ENCODE measurements at regions not wholly inside any gene's neighbourhood (a gene's known extent, or its start where the extent isn't known, plus 50 kb on each side); places are given as distances from the start of the nearest gene placed in this dataset.
"Not testable (repeated sequence)": the region's sequence is repeated elsewhere in the genome, so short reads cannot be mapped to it uniquely, and the experiment has no call there.

DNA sequence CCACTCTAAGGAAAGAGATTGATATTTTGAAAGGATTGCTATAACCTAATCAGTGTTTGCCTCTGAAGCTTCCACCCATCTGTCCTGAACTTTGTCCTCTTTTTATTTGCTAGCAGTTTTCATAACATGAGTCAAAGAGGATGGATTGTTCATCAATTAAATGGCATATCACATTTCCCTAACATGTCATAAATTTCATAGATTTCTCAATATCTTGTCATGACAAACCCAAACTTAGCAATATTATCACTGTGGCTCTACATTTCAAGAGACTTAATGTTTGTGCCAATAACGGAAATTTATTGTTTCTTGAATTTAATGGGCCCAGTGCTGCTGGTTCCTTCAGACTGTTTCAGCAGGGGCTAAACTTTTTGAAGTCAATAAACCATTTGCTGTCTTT lies 330.3 kb downstream of the CAAP1 start:
- DNase-seq: no peak

DNA sequence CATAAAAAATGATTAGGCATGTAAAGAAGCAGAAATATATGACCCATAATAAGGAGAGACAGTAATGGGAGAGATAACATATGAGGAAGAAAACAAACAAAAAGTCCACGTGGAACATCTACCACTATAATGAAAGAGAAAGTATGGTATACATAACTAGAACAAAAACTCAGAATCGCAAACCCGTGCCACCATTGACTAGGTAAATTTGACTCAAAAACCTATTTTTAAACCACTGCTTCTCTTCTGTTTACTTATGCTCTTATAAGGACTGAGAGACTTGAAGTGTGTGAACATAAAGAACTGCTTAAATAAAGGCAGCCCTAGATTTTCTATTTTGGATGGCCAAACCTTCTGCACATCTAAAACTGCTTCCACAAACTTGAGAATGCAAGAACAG lies 330.7 kb downstream of the CAAP1 start:
- DNase-seq: no peak

DNA sequence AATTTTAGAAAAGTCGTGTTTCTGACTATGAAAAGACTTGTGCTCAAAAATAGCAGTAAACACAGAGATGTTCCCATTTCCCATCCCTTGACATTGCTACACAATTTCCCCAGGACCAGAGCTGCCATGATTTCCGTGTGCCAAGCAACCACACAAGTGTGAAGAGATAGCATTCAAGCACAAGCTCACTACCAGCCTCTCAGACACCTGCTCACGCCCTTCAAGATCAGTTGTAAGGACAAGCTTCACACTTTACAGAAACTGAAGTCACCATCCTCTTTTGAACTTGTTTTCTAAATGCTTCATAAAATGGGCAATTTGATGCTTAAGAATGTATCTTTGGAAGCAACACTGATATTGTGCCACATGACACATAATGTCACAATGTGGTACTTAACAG lies 333.1 kb downstream of the CAAP1 start:
- DNase-seq: no peak

- no peak for DNase-seq
Measured at GRCh38 chr9:26551971-26552370, 340.6 kb downstream of the CAAP1 start.

GRCh38 chr9:26551451-26551850 lies 341.2 kb downstream of the CAAP1 start:
- DNase-seq: no peak

DNA sequence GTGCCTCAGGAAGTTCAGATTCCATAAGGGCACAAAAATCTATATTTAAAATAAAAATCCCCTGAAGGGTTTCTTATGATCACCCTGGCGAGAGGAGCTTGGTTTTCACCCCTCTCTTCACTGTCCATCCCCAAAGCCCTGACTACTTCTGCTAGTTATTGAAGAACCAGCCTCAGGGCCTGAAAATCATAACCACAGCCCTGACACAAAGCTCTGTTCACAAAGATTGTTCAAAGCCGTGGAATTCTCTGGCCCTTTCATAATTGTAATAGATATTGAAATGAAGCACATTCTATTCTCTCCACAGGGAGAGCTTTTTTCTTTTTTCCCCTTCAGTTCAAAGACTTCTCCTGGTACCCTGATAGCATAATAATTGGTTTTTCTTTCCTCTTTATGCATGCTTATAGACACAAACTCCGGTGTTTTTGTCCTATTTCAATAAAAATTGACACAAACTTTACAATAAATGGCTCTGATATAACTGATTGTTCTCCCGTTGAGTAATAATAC lies 343.8 kb downstream of the CAAP1 start:
- no peak for DNase-seq

DNA sequence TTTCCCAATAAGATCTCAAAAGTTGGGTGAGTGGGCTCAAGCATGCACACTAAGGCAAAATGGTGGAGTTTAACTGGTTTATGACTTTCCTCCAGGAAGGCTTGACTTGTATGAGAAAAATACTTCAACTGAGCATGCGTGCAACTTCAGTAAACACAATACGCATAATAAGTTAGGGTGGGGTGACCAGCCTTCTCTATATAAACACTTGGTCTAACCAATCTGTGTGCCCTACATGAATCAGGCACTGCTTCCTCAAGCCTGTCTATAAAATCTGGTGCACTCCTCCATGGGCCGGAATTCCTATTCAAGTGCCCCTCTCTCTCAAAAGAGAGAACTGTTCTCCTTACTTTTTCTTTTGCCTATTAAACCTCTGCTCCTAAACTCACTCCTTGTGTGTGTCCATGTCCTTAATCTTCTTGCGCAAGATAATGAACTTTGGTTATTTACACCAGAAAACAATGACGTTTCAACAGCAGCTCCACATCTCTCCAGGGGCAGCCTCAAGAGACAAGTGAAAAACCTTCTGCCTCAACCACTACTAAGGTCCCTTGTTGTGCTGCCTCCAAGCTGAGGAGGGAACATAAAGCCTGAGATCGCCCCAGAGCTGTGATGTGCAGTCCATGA lies 352.6 kb downstream of the CAAP1 start:
- no peak for DNase-seq

- DNase-seq: no peak
Measured at GRCh38 chr9:26537211-26537610, 355.4 kb downstream of the CAAP1 start.

- DNase-seq: no peak
Measured at GRCh38 chr9:26535151-26535550, 357.5 kb downstream of the CAAP1 start.

DNA sequence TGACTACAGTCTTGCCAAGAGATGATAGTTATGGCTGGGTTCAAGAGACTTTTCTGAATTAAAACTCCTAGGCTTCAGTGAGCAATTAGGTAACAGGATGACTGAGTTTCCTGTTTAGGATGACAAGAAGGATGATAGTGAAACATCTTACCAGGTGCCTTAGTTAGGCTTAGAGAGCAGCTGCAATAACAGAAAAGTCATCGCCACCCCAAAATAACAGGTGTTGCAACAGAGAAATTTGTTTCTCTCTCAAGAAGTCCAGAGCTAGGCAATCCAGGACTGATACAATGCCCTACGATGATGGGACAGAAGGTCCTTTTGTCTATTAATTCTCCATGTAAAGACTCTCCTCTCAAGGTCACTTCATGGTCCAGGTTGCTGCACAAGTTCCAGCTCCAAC lies 361.8 kb downstream of the CAAP1 start:
- DNase-seq: no peak

DNA sequence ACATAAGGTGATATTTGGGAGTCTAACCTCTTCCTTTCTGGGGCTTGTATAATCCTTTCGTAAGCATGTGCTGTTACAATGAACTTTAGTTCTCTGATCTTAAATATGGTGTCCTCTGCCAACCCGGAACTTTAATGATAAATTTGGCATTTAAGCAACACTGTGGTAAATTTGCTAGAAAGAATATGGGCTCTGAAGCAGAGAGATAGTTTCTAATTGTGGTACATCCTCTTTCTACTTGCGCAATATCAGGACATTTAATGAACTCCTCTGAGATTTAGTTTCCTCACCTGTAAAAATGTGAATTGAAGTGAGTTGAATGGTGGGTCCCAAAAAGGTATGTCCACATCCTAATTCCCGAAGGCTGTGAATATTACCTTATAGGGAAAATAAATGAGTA lies 364.7 kb downstream of the CAAP1 start:
- DNase-seq: no peak

DNA sequence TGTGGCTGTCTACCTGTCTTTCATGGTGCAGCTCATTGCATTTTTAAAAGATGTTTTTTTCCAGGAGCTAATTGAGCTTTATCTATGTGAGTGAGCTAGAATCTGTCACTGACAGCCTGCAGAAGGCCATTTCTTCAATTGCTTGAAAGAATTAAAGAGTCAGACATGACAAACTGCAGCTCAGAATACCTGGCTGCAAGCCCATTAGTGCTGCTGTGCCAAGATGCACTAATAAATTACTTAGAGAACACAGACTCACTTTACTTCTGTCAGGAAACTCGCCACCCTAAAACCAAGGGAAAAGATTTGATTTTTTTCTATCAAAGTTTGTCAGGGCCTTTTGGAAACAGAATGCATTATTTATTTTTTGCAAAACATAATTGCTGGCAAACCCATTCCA lies 368.3 kb downstream of the CAAP1 start:
- DNase-seq: peak; percentile 42

DNA sequence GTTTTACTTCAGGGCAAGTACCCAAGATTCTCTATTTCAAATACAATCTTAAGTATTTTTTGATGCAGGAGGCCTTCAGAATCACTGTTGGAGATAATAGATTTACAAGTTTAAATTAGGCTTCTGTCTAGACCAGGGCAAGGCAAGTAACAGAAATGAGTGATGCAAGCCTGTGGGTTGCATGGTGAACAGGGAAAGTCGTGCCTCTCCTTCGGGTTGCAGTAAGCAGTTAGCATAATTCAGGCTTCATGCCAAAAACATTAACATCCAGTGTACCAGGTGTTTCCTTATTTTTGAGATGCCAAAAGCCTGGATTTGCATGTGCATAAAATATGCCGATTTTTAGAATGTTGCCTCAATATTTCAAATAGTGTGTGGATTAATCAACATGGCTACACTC lies 369.0 kb downstream of the CAAP1 start:
- DNase-seq: no peak

DNA sequence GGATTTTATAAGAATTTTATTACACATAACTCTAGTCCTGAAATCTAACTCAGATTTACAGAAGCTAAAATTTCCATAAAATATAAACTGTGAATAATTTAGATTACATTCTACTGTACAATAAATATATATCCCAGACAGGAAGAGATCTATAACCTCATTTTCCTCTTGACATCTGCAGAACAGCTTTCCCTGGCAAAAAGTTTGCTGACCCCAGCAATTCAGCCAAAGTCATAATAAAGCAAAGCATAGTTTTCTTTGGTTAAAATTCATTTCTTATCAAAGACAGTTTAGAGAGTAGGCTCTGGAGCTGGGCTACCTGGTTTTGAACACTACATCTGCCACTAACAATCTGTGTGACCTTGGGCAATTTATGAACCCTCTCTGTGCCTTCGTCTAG lies 372.5 kb downstream of the CAAP1 start:
- peak; percentile 35 for DNase-seq

DNA sequence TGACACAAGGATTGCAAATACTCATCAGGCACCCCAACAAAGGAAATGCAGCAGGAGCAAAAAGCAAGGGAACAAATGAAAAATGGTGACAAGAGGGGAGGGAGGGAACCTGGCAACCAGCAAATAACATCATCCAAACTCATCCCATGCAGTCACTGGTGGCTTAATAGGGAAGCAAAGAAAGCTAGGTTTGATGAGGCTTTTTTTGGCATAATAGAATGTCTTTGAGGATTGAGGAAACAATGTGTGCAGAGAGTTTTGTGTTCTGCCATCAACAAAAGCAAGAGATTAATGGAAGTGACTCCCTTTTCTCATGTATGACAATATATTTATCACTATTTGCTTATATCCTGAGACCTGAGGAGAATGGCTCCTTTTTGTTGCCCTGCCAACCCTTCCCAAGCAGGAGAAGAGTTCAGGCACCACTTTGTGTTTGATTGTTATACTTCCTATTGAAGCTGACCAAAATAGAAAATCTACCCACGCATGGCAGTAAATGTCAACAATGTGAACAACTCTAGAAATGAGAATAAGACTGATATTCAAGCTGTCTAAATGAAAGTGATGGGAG lies 375.7 kb downstream of the CAAP1 start:
- DNase-seq: no peak

GRCh38 chr9:26513730-26514129 lies 378.9 kb downstream of the CAAP1 start:
- no peak for DNase-seq

DNA sequence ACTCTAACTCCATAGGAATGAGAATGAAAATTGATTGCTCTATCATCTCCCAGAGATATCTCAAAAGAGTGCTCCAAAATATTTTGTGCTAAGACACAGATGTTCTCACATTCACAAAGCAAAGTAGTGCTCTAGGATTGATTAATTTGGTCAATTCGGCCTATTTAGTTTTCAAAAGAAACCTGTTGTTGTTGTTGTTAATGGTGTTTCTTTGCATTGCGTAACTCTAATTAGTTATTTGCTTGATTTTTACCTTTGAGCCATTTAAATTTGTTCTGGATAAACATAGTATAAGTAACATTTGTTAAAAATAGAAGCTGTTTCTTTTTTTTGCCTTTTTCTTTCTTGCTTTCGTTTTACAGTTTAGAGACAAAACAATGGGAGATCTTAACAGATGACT lies 382.5 kb downstream of the CAAP1 start:
- no peak for DNase-seq

GRCh38 chr9:26508897-26509296 lies 383.7 kb downstream of the CAAP1 start:
- no peak for DNase-seq

- DNase-seq: no peak
Measured at GRCh38 chr9:26504057-26504456, 388.5 kb downstream of the CAAP1 start.

DNA sequence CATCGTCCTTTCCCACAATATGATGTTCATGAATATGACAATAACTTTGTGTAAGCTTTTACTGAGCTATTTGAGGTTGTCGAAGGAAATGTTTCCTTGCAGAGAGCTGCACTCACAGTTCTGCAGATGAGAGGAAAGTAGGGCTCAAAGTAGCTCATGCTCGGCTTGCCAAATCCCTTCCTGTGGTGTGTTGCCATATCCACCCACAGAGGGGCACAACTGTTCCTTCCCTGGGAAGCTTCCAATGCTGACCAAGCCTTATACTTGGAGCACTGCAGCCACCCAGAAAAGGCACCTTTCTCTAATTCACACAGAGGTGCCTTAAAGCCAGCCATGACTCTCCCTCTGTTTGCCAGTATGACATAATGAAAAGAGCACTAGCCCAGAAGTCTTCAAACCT lies 390.3 kb downstream of the CAAP1 start:
- DNase-seq: no peak

GRCh38 chr9:26500471-26500870 lies 392.1 kb downstream of the CAAP1 start:
- no peak for DNase-seq

- DNase-seq: not testable (repeated sequence)
Measured at GRCh38 chr9:26492608-26493521, 399.7 kb downstream of the CAAP1 start.

- not testable (repeated sequence) for DNase-seq
Measured at GRCh38 chr9:26491922-26492607, 400.5 kb downstream of the CAAP1 start.
